Mesendoderm (in vitro differentiated cells): ENCODE measurements at regions not wholly inside any gene's neighbourhood (a gene's known extent, or its start where the extent isn't known, plus 50 kb on each side); places are given as distances from the start of the nearest gene placed in this dataset.
"Not testable (repeated sequence)": the region's sequence is repeated elsewhere in the genome, so short reads cannot be mapped to it uniquely, and the experiment has no call there.

Experiments
- DNase-seq: peaks from one replicate; pipeline ENCODE4 v3.0.0; 2013
- H2AK5ac ChIP-seq: 2 replicates; pipeline ENCODE4 v1.6.1; 2013; ENCODE audit warnings: low read length, inconsistent platforms
- H2BK120ac ChIP-seq: 2 replicates; pipeline ENCODE4 v1.6.1; 2013; ENCODE audit warnings: low read depth, mild to moderate bottlenecking, low read length, moderate library complexity, mixed read lengths
- H2BK15ac ChIP-seq: replicated peaks from 2 replicates; pipeline ENCODE4 v1.6.1; 2013; ENCODE audit warnings: low read depth, mild to moderate bottlenecking, moderate library complexity
- H2BK5ac ChIP-seq: 2 replicates; pipeline ENCODE4 v1.6.1; 2013; ENCODE audit warnings: low read length, inconsistent platforms
- H3K18ac ChIP-seq: 2 replicates; pipeline ENCODE4 v1.6.1; 2013; ENCODE audit warnings: mild to moderate bottlenecking, low read length, mixed read lengths
- H3K23ac ChIP-seq: one replicate; pipeline ENCODE4 v1.6.1; 2013; ENCODE audit warnings: low read length
- H3K27ac ChIP-seq: 2 replicates; pipeline ENCODE4 v1.5.1; 2013; ENCODE audit warnings: low read depth, mild to moderate bottlenecking, inconsistent platforms, low read length, moderate library complexity
- H3K27me3 ChIP-seq: 2 replicates; pipeline ENCODE4 v1.6.1; 2013; ENCODE audit warnings: low read length, control low read depth, mild to moderate bottlenecking, inconsistent platforms; ENCODE audit not compliant: insufficient read depth, poor library complexity
- H3K36me3 ChIP-seq: 2 replicates; pipeline ENCODE4 v1.6.1; 2013; ENCODE audit warnings: low read length, inconsistent platforms; ENCODE audit not compliant: control insufficient read depth, insufficient read depth
- H3K4ac ChIP-seq: one replicate; pipeline ENCODE4 v1.6.1; 2013; ENCODE audit warnings: low read depth, mild to moderate bottlenecking, low read length, moderate library complexity
- H3K4me1 ChIP-seq: 2 replicates; pipeline ENCODE4 v1.6.1; 2013; ENCODE audit warnings: low read depth, low read length, inconsistent platforms; ENCODE audit not compliant: control insufficient read depth
- H3K4me2 ChIP-seq: 2 replicates; pipeline ENCODE4 v1.6.1; 2013; ENCODE audit warnings: low read length
- H3K4me3 ChIP-seq: 2 replicates; pipeline ENCODE4 v1.5.1; 2013; ENCODE audit warnings: mild to moderate bottlenecking, low read length
- H3K56ac ChIP-seq: one replicate; pipeline ENCODE4 v1.6.1; 2013; ENCODE audit warnings: low read length
- H3K79me1 ChIP-seq: 2 replicates; pipeline ENCODE4 v1.6.1; 2013; ENCODE audit warnings: low read length, inconsistent platforms
- H3K79me2 ChIP-seq: 2 replicates; pipeline ENCODE4 v1.6.1; 2013; ENCODE audit warnings: mild to moderate bottlenecking, low read length; ENCODE audit not compliant: control insufficient read depth, insufficient read depth
- H3K9ac ChIP-seq: 2 replicates; pipeline ENCODE4 v1.6.1; 2013; ENCODE audit warnings: low read length, inconsistent platforms
- H4K5ac ChIP-seq: one replicate; pipeline ENCODE4 v1.6.1; 2013; ENCODE audit warnings: low read length
- H4K8ac ChIP-seq: one replicate; pipeline ENCODE4 v1.6.1; 2013; ENCODE audit warnings: low read depth, mild to moderate bottlenecking, control low read depth, low read length, moderate library complexity
- WGBS: extraction: QIAGEN DNeasy Blood & Tissue Kit; methylation state at CpG from one replicate; pipeline ENCODE4 v1.1.7; 2013; ENCODE audit warnings: low lambda C conversion rate, missing lambda C conversion rate; ENCODE audit not compliant: insufficient coverage; ENCODE audit errors: extremely low coverage; 5-methylcytosine and 5-hydroxymethylcytosine counted together

GRCh38 chr21:18826562-18826961 is 423.0 kb upstream of the TMPRSS15 start:
- Histone ChIP-seq H3K4me2 (no peak overlapping the region), H3K18ac (no peak overlapping the region), H3K79me1 (no peaks in the 10 kb centered on the region), H3K27me3 (no peaks in the 10 kb centered on the region), H3K4ac (no peak overlapping the region), H3K56ac (no peak overlapping the region), H2BK5ac (no peak overlapping the region), H3K9ac (no peak overlapping the region), H2BK15ac (no peak overlapping the region), H4K8ac (no peak overlapping the region), H3K23ac (no peak overlapping the region), H3K4me3 (no peak overlapping the region), H3K36me3 (no peaks in the 10 kb centered on the region), H2BK120ac (no peak overlapping the region), H2AK5ac (no peak overlapping the region), H3K79me2 (no peaks in the 10 kb centered on the region), H3K4me1 (no peaks in the 10 kb centered on the region), H4K5ac (no peak overlapping the region), H3K27ac (no peak overlapping the region)
- no CpG with 5 or more reads among the region's 4 CpGs for WGBS
- no peak for DNase-seq

DNA sequence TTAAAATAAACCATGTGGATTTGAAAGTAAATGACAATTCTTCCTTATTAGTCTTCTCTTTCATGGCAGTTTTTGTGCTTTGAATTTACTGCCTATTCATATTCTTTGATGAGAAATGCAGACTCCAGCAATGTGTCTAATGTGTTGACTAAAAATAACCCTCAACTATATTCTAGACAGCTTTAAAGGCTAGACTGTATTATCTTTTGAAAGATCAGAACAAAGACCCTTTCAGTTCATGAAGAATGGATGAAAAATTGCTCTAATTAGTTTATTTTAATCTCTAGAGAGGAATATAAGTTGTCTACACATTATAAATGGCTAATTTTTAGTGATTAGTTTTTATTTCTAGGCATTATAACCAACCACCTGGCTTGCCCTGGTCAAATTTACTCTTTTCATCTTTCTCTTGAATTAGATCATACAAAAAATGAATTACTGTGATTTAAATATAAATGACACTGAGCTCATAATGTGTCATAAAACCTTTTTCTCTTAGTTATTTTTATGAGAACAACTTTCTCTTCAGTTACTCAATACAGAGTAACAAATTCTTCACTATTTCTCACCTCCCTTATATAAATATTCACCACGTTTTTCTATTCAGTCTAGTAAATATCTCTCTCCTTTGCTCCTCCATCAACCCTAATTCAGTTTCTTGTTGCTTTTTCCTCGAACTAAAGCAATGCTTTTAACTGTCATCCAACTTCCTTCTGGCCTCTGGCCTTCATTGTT is 428.5 kb upstream of the TMPRSS15 start:
- H2AK5ac ChIP-seq: no peak overlapping the region
- H2BK5ac ChIP-seq: no peak overlapping the region
- H3K56ac ChIP-seq: no peak overlapping the region
- no peak overlapping the region for H3K27ac ChIP-seq
- H4K8ac ChIP-seq: no peak overlapping the region
- no peak overlapping the region for H3K4me2 ChIP-seq
- no peak overlapping the region for H4K5ac ChIP-seq
- no peak overlapping the region for H3K23ac ChIP-seq
- H3K4me1 ChIP-seq: no peaks in the 10 kb centered on the region
- no peak overlapping the region for H2BK120ac ChIP-seq
- no peak overlapping the region for H3K18ac ChIP-seq
- no peak overlapping the region for H2BK15ac ChIP-seq
- H3K36me3 ChIP-seq: no peaks in the 10 kb centered on the region
- H3K79me1 ChIP-seq: no peaks in the 10 kb centered on the region
- no peaks in the 10 kb centered on the region for H3K27me3 ChIP-seq
- 100% methylated on average over 1 of the region's 2 CpGs for WGBS
- H3K9ac ChIP-seq: no peak overlapping the region
- no peak for DNase-seq
- H3K4me3 ChIP-seq: no peak overlapping the region
- H3K4ac ChIP-seq: no peak overlapping the region
- no peaks in the 10 kb centered on the region for H3K79me2 ChIP-seq

DNA sequence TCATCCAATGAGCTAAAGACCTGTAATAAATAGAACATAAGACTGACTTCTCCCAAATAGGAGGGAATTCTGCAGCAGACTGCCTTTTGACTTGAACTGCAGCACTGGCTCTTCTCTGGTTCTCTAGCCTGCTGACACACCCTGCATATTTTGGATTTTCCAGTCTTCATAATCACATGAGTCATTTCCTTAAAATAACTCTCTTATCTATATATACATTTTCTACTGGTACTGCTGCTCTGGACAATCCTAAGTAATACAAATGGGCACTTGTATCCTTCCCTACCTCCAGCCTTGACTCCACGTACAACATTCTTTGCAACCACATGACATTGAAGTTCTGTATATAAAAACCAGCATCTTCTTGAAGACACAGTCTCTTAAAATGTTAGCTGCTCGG is 429.4 kb upstream of the TMPRSS15 start:
- Histone ChIP-seq H2BK5ac (no peak overlapping the region), H2BK120ac (no peak overlapping the region), H3K79me1 (no peaks in the 10 kb centered on the region), H3K4me3 (no peak overlapping the region), H3K27me3 (no peaks in the 10 kb centered on the region), H2BK15ac (no peak overlapping the region), H3K36me3 (no peaks in the 10 kb centered on the region), H4K8ac (no peak overlapping the region), H3K4me2 (no peak overlapping the region), H3K18ac (no peak overlapping the region), H2AK5ac (no peak overlapping the region), H4K5ac (no peak overlapping the region), H3K9ac (no peak overlapping the region), H3K56ac (no peak overlapping the region), H3K4me1 (no peaks in the 10 kb centered on the region), H3K27ac (no peak overlapping the region), H3K23ac (no peak overlapping the region), H3K79me2 (no peaks in the 10 kb centered on the region), H3K4ac (no peak overlapping the region)
- no CpG with 5 or more reads among the region's 2 CpGs for WGBS
- DNase-seq: no peak

DNA sequence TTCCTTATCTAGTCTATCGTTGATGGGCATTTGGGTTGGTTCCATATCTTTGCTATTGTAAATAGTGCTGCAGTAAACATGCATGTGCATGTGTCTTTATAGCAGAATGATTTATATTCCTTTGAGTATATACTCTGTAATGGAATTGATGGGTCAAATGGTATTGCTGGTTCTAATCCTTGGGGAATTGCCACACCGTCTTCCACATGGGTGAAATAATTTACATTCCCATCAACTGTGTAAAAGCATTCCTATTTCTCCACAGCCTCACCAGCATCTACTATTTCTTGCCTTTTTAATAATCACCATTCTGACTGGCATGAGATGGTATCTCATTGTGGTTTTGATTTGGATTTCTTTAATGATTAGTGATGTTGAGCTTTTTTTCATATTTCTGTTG is 430.5 kb upstream of the TMPRSS15 start:
- H3K4me3 ChIP-seq, H3K27me3 ChIP-seq, H3K4me2 ChIP-seq, H3K4me1 ChIP-seq, H3K27ac ChIP-seq, H3K36me3 ChIP-seq, H3K18ac ChIP-seq, H3K79me2 ChIP-seq, H2BK120ac ChIP-seq, H3K4ac ChIP-seq, H2AK5ac ChIP-seq, H3K56ac ChIP-seq, H4K8ac ChIP-seq, H3K23ac ChIP-seq, DNase-seq, H2BK5ac ChIP-seq, H2BK15ac ChIP-seq, H3K79me1 ChIP-seq, H4K5ac ChIP-seq, H3K9ac ChIP-seq: not testable (repeated sequence)
- WGBS: no CpG with 5 or more reads among the region's 2 CpGs

GRCh38 chr21:18840239-18840638 is 436.7 kb upstream of the TMPRSS15 start:
- Histone ChIP-seq H3K56ac (no peak overlapping the region), H3K36me3 (no peaks in the 10 kb centered on the region), H3K23ac (no peak overlapping the region), H2BK120ac (no peak overlapping the region), H3K79me2 (no peaks in the 10 kb centered on the region), H3K27me3 (no peaks in the 10 kb centered on the region), H3K4me3 (no peak overlapping the region), H3K4me1 (no peaks in the 10 kb centered on the region), H3K27ac (no peak overlapping the region), H3K9ac (no peak overlapping the region), H3K18ac (no peak overlapping the region), H2AK5ac (no peak overlapping the region), H3K4ac (no peak overlapping the region), H3K79me1 (no peaks in the 10 kb centered on the region), H2BK15ac (no peak overlapping the region), H2BK5ac (no peak overlapping the region), H4K8ac (no peak overlapping the region), H3K4me2 (no peak overlapping the region), H4K5ac (peak overlapping the region; percentile 18)
- peak; percentile 82 for DNase-seq
- no CpG with 5 or more reads among the region's 1 CpG for WGBS

GRCh38 chr21:18857606-18858005 is 454.0 kb upstream of the TMPRSS15 start:
- H4K5ac ChIP-seq, H2BK5ac ChIP-seq, H2BK120ac ChIP-seq, H3K79me2 ChIP-seq, H3K4me3 ChIP-seq, H3K4me1 ChIP-seq, H3K27me3 ChIP-seq, DNase-seq, H3K56ac ChIP-seq, H4K8ac ChIP-seq, H3K4me2 ChIP-seq, H2BK15ac ChIP-seq, H3K9ac ChIP-seq, H3K4ac ChIP-seq, H3K36me3 ChIP-seq, H3K79me1 ChIP-seq, H3K23ac ChIP-seq, H2AK5ac ChIP-seq, H3K18ac ChIP-seq, H3K27ac ChIP-seq: not testable (repeated sequence)
- WGBS: no CpG with 5 or more reads among the region's 16 CpGs
